ENCODE measurements at regions not wholly inside any gene's neighbourhood (a gene's known extent, or its start where the extent isn't known, plus 50 kb on each side); places are given as distances from the start of the nearest gene placed in this dataset.
"Not testable (repeated sequence)": the region's sequence is repeated elsewhere in the genome, so short reads cannot be mapped to it uniquely, and the experiment has no call there.

GRCh38 chr7:32816409-32816948 is 75.1 kb downstream of the KBTBD2 start:
- H3K4me1 Mint-ChIP-seq (ENCODE audit: low read depth); H3K27ac Mint-ChIP-seq; DNase-seq; intact Hi-C loops (cut with micrococcal nuclease); H3K4me3 Mint-ChIP-seq; H3K27me3 Mint-ChIP-seq (ENCODE audit: low read depth); H3K36me3 Mint-ChIP-seq (ENCODE audit: low read depth); H3K9me3 Mint-ChIP-seq: not testable (repeated sequence)
- CTCF ChIA-PET: interaction anchor here (1.2 kb wide), 1 partner anchor 12 kb away, joined by 3 read pairs; no protein-coding TSS in a partner anchor

- H3K4me1 Mint-ChIP-seq (ENCODE audit: low read depth); H3K27me3 Mint-ChIP-seq (ENCODE audit: low read depth); CTCF ChIA-PET; DNase-seq; intact Hi-C loops (cut with micrococcal nuclease); H3K9me3 Mint-ChIP-seq; H3K4me3 Mint-ChIP-seq; H3K36me3 Mint-ChIP-seq (ENCODE audit: low read depth); H3K27ac Mint-ChIP-seq: not testable (repeated sequence)
Measured at GRCh38 chr7:32814779-32815178, 76.8 kb downstream of the KBTBD2 start.

- H3K27me3 Mint-ChIP-seq (ENCODE audit: low read depth): no peaks in the 10 kb centered on the region
- H3K36me3 Mint-ChIP-seq (ENCODE audit: low read depth): no peaks in the 10 kb centered on the region
- no peaks in the 10 kb centered on the region for H3K9me3 Mint-ChIP-seq
- no peak overlapping the region for H3K27ac Mint-ChIP-seq
- CTCF ChIA-PET: no interaction called here
- no peaks in the 10 kb centered on the region for H3K4me1 Mint-ChIP-seq (ENCODE audit: low read depth)
- intact Hi-C loops (cut with micrococcal nuclease): no loop called here
- no peak for DNase-seq
- H3K4me3 Mint-ChIP-seq: no peak overlapping the region
Measured at GRCh38 chr7:32809871-32810270, 81.7 kb downstream of the KBTBD2 start.

- Mint-ChIP-seq H3K27ac (no peak overlapping the region), H3K4me3 (no peak overlapping the region), H3K9me3 (no peaks in the 10 kb centered on the region), H3K27me3 (ENCODE audit: low read depth) (no peaks in the 10 kb centered on the region), H3K4me1 (ENCODE audit: low read depth) (no peaks in the 10 kb centered on the region), H3K36me3 (ENCODE audit: low read depth) (no peaks in the 10 kb centered on the region)
- CTCF ChIA-PET: no interaction called here
- intact Hi-C loops (cut with micrococcal nuclease): no loop called here
- DNase-seq: no peak
Measured at GRCh38 chr7:32809347-32809746, 82.2 kb downstream of the KBTBD2 start.

GRCh38 chr7:32803406-32804141 is 88.0 kb downstream of the KBTBD2 start:
- Mint-ChIP-seq H3K27ac (no peak overlapping the region), H3K36me3 (ENCODE audit: low read depth) (peaks cover 4% of the 10 kb centered on the region), H3K4me3 (no peak overlapping the region), H3K27me3 (ENCODE audit: low read depth) (no peaks in the 10 kb centered on the region), H3K9me3 (peaks cover 8% of the 10 kb centered on the region), H3K4me1 (ENCODE audit: low read depth) (no peaks in the 10 kb centered on the region)
- CTCF ChIA-PET: interaction anchor here (0.7 to 0.8 kb wide), 2 partner anchors 13 to 44 kb away, joined by 3 read pairs; no protein-coding TSS in a partner anchor
- intact Hi-C loops (cut with micrococcal nuclease): no loop called here
- no peak for DNase-seq

- H3K27me3 Mint-ChIP-seq (ENCODE audit: low read depth): no peaks in the 10 kb centered on the region
- intact Hi-C loops (cut with micrococcal nuclease): no loop called here
Measured at GRCh38 chr7:32802305-32802910, 89.2 kb downstream of the KBTBD2 start.

GRCh38 chr7:32793053-32793452 is 98.5 kb downstream of the KBTBD2 start:
- H3K27me3 Mint-ChIP-seq (ENCODE audit: low read depth); CTCF ChIA-PET; H3K4me1 Mint-ChIP-seq (ENCODE audit: low read depth); H3K27ac Mint-ChIP-seq; H3K36me3 Mint-ChIP-seq (ENCODE audit: low read depth); H3K4me3 Mint-ChIP-seq; intact Hi-C loops (cut with micrococcal nuclease); H3K9me3 Mint-ChIP-seq; DNase-seq: not testable (repeated sequence)

More at GRCh38 chr7:32802305-32802910, 89.2 kb downstream of the KBTBD2 start:
- Mint-ChIP-seq H3K9me3 (peaks cover 8% of the 10 kb centered on the region), H3K36me3 (ENCODE audit: low read depth) (peaks cover 4% of the 10 kb centered on the region), H3K4me1 (ENCODE audit: low read depth) (no peaks in the 10 kb centered on the region), H3K4me3 (no peak overlapping the region), H3K27ac (no peak overlapping the region)
- CTCF ChIA-PET: interaction anchor here (1.1 to 1.9 kb wide), 3 partner anchors 81 to 306 kb away, joined by 3 to 6 read pairs (median 6); partner anchors contain the start of gene RP9
- DNase-seq: no peak

- H3K4me3 Mint-ChIP-seq; H3K36me3 Mint-ChIP-seq (ENCODE audit: low read depth); DNase-seq; H3K27ac Mint-ChIP-seq; H3K9me3 Mint-ChIP-seq; H3K27me3 Mint-ChIP-seq (ENCODE audit: low read depth); CTCF ChIA-PET; intact Hi-C loops (cut with micrococcal nuclease); H3K4me1 Mint-ChIP-seq (ENCODE audit: low read depth): not testable (repeated sequence)
Measured at GRCh38 chr7:32790766-32791430, 100.7 kb downstream of the KBTBD2 start.

- H3K27ac Mint-ChIP-seq; H3K4me3 Mint-ChIP-seq; H3K9me3 Mint-ChIP-seq; H3K27me3 Mint-ChIP-seq (ENCODE audit: low read depth); CTCF ChIA-PET; intact Hi-C loops (cut with micrococcal nuclease); DNase-seq; H3K36me3 Mint-ChIP-seq (ENCODE audit: low read depth); H3K4me1 Mint-ChIP-seq (ENCODE audit: low read depth): not testable (repeated sequence)
Measured at GRCh38 chr7:32789266-32789665, 102.3 kb downstream of the KBTBD2 start.

GRCh38 chr7:32788174-32788573 is 103.4 kb downstream of the KBTBD2 start:
- H3K27me3 Mint-ChIP-seq (ENCODE audit: low read depth); DNase-seq; CTCF ChIA-PET; H3K4me3 Mint-ChIP-seq; H3K4me1 Mint-ChIP-seq (ENCODE audit: low read depth); intact Hi-C loops (cut with micrococcal nuclease); H3K9me3 Mint-ChIP-seq; H3K27ac Mint-ChIP-seq; H3K36me3 Mint-ChIP-seq (ENCODE audit: low read depth): not testable (repeated sequence)

GRCh38 chr7:32785365-32785944 is 106.1 kb downstream of the KBTBD2 start:
- H3K4me3 Mint-ChIP-seq; DNase-seq; H3K9me3 Mint-ChIP-seq; H3K36me3 Mint-ChIP-seq (ENCODE audit: low read depth); H3K27me3 Mint-ChIP-seq (ENCODE audit: low read depth); CTCF ChIA-PET; H3K27ac Mint-ChIP-seq; intact Hi-C loops (cut with micrococcal nuclease); H3K4me1 Mint-ChIP-seq (ENCODE audit: low read depth): not testable (repeated sequence)

GRCh38 chr7:32779895-32780294 is 111.7 kb downstream of the KBTBD2 start:
- CTCF ChIA-PET; intact Hi-C loops (cut with micrococcal nuclease); DNase-seq; H3K4me3 Mint-ChIP-seq; H3K27ac Mint-ChIP-seq; H3K4me1 Mint-ChIP-seq (ENCODE audit: low read depth); H3K27me3 Mint-ChIP-seq (ENCODE audit: low read depth); H3K36me3 Mint-ChIP-seq (ENCODE audit: low read depth); H3K9me3 Mint-ChIP-seq: not testable (repeated sequence)
